GM18951 (cell line): ENCODE measurements at regions not wholly inside any gene's neighbourhood (a gene's known extent, or its start where the extent isn't known, plus 50 kb on each side); places are given as distances from the start of the nearest gene placed in this dataset.
"Not testable (repeated sequence)": the region's sequence is repeated elsewhere in the genome, so short reads cannot be mapped to it uniquely, and the experiment has no call there.

Experiments used
- POLR2A ChIP-seq: IDR thresholded peaks from 4 replicates; pipeline ENCODE4 v1.6.1; 2011; ENCODE audit warnings: mild to moderate bottlenecking; ENCODE audit not compliant: insufficient read length, insufficient read depth; ENCODE audit errors: extremely low read depth
- in situ Hi-C: fragments of 300-500 bp; cut with MboI; formaldehyde crosslinking; loops from one replicate; pipeline ENCODE4 v1.12.0; 2022; ENCODE audit warnings: low sequenced_read_pairs, mixed read lengths, inconsistent platforms; ENCODE audit not compliant: unreplicated experiment

DNA sequence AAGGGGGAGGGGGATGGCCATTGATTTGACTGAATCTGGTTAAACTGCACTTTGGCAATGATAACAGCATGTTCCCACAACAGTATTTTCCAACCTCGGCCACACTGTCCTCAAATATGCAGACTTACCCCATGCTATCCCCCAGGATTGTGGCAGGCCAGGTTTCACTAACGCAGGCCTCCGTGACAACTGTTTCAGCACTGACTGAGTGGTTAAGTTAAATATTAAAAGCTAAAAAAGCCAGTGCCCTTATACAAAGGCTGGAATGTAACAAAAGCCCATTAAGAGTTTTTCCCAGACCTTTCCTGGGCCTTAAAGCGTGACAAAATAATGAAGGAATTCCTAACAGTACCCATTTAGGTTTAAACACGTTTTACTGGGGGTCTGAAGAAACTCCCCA, 202.9 kb downstream of the USP25 start:
- in situ Hi-C loops, result no loop called here
- no peak for TF ChIP-seq POLR2A

DNA sequence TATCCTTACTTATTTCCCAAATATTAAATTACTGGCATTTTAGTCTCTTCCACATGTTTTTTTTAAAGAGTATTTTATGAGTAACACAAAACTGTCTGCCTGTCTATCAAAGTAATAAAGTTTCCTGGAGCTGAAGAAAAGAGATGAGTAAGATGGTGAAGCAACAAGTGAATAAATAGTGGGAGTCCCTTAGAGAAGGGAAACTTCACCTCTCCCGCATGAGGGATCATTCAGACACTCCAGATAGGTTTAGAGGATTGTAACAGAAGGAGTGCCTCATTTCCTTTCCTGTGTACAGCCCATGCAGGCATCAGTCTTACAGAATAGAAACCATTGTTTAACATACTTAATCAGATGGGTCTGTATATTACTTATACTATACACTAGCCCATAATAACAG, 205.7 kb downstream of the USP25 start:
- in situ Hi-C loops, result no loop called here
- no peak for TF ChIP-seq POLR2A

DNA sequence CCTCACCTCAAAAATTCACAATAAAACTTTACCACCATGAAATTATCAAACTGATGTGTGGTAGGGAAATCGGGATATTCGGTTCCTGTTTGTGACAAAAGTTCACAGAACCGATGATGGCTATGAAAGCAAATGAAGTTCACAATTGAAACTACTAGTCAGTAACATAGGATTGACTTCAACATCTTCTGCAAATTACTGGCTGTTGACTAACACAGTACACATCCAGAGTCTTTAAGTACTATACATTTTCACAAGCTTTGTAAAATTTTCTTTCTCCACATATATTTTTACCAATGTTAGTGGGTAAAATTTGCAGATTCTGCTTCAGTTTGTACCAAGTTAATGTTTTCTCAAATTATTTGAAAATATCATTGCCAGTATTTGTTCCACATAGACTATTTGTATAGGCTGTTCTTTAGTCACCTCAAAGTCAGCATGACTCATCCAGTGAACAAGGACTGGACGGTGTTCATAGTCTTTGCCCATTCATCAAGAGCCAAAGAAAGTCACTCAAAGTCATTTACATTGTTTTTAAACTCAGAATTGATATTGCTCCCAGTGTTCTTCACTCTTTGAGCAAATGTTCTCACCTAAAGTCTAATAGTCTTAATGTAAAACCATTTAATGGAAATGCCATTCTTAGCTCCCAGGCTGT, 213.4 kb downstream of the USP25 start:
- in situ Hi-C loops, result no loop called here
- no peak for TF ChIP-seq POLR2A

DNA sequence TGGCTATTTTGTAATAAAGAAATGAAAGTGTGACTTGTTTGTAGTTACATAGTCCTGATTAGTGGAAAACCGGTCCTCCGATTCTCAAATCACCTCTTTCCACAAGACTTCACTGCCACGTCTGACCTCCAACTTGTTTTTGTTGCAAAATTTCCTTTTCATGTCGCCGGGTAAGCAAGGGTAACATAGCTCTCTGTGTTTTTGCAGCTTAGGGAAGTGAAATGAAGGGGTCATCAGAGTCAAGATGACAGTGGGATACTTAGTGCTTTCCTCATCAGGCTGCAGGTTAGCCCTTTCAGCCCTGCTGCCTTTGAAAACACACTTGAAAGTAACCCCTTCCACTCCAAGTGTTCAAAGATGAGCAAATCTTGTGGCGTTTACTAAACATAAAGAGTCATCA, 217.9 kb downstream of the USP25 start:
- TF ChIP-seq POLR2A, result no peak
- in situ Hi-C loops, result no loop called here

DNA sequence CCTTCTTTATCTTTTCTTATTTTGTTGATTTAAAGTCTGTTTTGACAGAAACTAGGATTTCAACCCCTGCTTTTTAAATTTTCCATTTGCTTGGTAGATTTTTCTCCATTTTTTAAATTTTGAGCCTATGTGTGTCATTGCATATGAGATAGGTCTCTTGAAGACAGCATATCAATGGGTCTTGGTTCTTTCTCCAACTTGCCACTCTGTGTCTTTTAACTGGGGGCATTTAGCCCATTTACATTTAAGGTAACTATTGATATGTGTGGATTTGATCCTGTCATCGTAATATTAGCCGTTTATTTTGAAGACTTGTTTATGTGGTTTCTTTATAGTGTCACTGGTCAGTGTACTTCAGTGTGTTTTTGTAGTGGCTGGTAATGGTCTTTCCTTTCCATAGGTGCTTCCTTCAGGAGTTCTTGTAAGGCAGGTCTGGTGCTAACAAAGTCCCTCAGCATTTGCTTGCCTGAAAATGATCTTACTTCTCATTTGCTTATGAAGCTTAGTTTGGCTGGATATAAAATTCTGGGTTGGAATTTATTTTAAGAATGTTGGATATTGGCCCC, 223.9 kb downstream of the USP25 start:
- in situ Hi-C loops, result no loop called here
- TF ChIP-seq POLR2A, result no peak

DNA sequence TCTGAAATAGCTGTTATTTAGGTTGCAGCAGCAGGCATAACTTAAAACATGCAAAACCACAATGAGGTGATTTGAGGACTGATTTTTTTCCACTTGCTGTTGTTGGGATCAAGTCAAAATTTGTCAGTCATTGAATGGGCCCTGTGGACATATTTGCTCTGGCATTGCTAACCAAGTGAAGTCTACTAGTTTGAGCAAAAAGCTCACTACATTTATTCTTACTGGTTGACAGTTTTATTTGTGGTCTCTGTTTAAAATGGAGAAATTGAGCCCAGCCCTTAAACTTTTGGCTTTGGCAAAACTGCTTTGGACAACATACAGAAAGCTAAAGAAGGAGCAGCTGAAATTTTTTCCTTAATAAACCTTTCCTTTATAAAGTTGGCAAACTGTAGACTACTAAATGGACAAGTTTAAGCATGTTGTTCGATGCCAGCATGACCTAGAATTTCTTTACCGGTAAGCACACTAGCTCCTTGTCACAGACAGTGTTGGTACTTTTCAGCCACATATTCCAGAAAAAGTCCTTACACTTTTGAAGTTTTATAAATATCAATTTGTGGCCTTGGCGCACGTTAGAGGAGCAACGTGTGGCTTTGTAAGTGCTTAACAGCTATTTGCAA, 234.6 kb downstream of the USP25 start:
- TF ChIP-seq POLR2A, result no peak
- in situ Hi-C loops, result no loop called here

DNA sequence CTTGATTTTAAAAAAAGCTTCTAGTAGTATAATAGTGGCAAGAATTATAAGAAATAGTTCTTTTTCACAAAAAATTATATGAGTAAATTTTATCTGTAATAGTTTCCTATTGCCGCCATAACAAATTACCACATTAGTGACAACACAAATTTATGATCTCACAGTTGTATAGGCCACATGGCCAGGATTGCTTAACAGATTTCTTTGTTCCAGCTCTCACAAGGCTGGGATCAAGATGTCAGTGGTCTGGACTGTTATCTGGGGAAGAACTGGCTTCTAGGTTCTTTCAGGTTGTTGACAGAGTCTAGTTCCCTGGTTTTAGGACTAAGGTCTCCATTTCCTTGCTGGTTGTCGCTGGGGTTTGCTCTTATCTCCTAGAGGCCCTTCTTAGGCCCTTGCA, 236.4 kb downstream of the USP25 start:
- no peak for TF ChIP-seq POLR2A
- in situ Hi-C loops, result no loop called here

DNA sequence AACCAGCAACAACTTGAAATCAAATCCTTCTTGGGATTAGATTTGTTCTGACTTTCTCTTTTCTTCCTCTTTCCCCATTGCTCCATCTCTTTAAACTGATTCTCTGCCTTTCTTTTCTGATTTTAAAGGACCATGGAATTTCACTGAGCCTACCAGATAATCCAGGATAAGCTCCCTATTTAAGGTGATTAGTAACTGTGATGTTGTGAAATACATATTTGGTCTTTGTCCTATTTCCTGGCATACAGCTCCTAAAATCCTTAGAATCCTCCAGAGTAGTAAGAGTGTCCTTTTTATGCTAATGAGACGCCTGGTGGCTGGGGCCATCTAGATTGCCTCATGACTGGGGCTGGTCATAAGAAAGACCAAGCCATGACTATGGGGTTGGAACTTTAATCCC, 236.9 kb downstream of the USP25 start:
- in situ Hi-C loops, result no loop called here

DNA sequence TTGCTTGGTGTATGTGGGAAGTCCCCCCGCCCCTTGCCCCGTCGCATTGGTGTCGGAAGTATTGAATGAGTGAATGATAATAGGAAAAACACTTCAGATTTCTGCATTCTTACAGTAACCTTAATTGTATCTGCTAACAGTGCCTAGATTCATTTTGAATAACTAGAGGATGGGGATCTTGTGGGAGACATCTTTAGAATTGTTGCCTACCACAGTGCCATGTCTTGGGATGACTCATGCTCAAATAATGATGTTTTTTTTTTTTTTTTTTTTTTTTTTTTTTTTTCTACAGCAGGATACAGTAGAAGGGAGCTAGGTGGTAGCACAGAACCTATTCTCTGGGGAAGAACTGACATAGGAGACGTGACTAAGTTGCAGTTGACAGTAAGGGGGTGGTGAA, 237.9 kb downstream of the USP25 start:
- no peak for TF ChIP-seq POLR2A
- in situ Hi-C loops, result no loop called here

More for the DNA sequence above, 236.9 kb downstream of the USP25 start:
- TF ChIP-seq POLR2A, result no peak

DNA sequence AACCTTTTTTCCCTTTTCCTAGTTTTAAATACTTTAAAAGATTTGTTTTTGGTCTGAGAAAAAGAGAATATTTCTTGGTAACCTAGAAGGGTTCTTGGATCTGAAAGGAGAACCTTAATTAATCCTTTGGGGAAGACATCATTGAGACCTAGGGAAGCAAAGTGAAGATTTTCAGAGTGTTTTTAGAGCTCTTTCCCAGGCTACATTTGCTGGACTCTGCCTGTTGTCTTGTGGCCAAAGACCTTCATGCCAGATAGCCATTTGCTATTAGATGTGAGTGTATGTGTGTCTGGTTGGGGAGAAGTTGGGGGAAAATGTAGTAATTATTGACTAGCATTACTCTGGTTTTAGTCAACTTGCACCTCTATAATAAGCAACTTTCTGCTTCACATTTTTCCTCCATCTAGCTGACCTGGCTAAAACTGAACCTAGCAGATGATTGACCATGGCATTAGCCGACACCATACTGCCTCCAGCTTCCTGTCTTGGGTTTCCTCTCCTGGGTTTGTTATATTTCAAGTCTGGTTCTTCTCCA, 239.1 kb downstream of the USP25 start:
- in situ Hi-C loops, result no loop called here

DNA sequence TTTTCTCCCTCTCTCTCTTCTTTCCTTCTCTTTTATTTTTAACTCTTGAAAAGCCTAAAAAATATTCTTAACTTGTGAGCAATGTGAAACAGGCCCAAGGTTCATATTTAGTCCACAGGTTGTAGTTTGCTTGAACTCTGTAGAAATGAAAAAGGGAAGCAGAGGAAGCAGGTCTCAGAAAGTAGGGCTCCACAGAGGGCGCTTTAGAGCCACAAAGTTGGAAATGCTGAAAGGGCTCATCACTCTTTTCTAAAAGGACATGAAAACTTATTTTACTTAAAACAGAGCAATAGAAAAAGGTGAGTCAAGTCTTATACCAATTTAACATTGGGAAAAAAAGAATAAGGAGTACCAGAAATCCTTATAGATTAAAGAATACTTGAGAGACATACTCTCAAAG, 247.0 kb downstream of the USP25 start:
- TF ChIP-seq POLR2A, result no peak
- in situ Hi-C loops, result no loop called here

More for the DNA sequence above, 239.1 kb downstream of the USP25 start:
- TF ChIP-seq POLR2A, result no peak

DNA sequence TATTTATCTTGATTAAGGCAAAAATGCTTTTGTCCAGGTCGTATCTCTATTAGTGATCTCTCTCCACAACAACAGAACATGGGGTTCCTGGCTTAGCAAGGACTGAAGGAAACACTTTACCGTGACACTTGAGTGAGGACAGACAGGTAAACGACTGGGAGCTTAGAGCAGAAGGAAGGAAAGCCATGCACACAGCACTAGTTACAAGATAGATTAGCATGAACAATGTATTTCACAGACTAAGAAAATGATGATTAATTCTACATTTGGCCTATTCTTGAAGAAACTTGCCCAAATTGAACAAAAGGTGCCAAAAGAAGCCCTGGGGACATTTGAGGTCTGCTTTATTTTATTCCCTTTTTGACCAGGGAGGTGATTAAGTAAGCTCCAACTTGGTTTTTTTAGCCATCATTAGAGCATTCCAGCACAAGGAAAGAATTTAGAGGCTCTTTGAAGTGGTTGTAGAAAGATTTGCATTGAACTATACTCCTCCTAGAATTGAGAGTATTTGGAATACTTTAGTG, 248.5 kb downstream of the USP25 start:
- in situ Hi-C loops, result no loop called here
- no peak for TF ChIP-seq POLR2A

DNA sequence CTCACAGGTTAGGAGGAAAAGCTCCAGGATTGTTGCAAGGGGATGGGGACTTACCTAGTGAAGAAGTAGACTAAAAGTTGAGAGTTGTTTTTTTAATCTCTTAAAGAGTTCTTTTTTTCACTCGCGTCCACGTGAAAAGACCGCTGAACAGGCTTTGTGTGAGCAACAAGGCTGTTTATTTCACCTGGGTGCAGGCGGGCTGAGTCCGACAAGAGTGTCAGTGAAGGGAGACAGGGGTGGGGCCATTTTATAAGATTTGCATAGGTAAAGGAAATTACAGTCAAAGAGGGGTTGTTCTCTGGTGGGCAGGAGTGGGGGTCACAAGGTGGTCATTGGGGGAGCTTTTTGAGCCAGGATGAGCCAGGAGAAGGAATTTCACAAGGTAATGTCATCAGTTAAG, 249.7 kb downstream of the USP25 start:
- in situ Hi-C loops, result not testable (repeated sequence)

DNA sequence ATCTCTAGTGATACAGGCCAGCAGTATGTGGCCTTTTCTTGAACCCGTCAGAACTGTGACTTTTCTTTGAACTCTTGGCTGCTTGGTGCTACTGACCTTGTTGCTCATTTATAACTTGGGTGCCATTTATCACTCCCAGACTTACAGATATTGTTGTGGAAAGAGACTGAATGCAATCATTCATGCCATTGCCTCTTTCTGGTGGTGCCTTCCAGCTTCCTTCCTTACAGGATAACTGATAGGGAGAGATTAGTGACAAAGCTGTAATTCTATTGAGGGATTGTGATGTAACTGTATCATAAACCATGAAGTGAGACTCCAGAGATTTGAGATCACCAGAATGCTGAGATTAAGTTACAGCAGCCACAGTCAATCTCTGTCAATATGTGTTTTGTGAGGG, 256.5 kb downstream of the USP25 start:
- no peak for TF ChIP-seq POLR2A
- in situ Hi-C loops, result no loop called here
